Effector memory CD8-positive, alpha-beta T cell (primary cell): ENCODE measurements at regions not wholly inside any gene's neighbourhood (a gene's known extent, or its start where the extent isn't known, plus 50 kb on each side); places are given as distances from the start of the nearest gene placed in this dataset.

Experiments
- ATAC-seq: fragments of 150-1000 bp; cut with Tn5 transposase; replicated peaks from 2 replicates; pipeline ENCODE4 v1.10.0; 2021; ENCODE audit warnings: mild to moderate bottlenecking, moderate library complexity
- DNase-seq, 3 experiments: peaks; one replicate each; pipeline ENCODE4 v3.0.0; 2021
- H3K27ac Mint-ChIP-seq, 2 donors: one replicate each; pipeline ENCODE4 v1.8.0; 2022; ENCODE audit warnings: mild to moderate bottlenecking in 2 of 2, mixed read lengths in 2 of 2, moderate library complexity in 2 of 2
- H3K27me3 Mint-ChIP-seq, 2 donors: one replicate each; pipeline ENCODE4 v1.8.0; 2022; ENCODE audit warnings: mixed read lengths in 2 of 2
- H3K36me3 Mint-ChIP-seq: one replicate; pipeline ENCODE4 v1.8.0; 2022; ENCODE audit warnings: mild to moderate bottlenecking, moderate library complexity, mixed read lengths; ENCODE audit not compliant: insufficient read depth
- H3K4me1 Mint-ChIP-seq, 2 donors: one replicate each; pipeline ENCODE4 v1.8.0; 2022; ENCODE audit warnings: low read depth in 2 of 2, mixed read lengths in 2 of 2
- H3K4me3 Mint-ChIP-seq, 2 donors: one replicate each; pipeline ENCODE4 v1.8.0; 2022; ENCODE audit warnings: mild to moderate bottlenecking in 2 of 2, mixed read lengths in 2 of 2, moderate library complexity in 2 of 2
- H3K9me3 Mint-ChIP-seq, 2 donors: one replicate each; pipeline ENCODE4 v1.8.0; 2022; ENCODE audit warnings: mixed read lengths in 2 of 2

DNA sequence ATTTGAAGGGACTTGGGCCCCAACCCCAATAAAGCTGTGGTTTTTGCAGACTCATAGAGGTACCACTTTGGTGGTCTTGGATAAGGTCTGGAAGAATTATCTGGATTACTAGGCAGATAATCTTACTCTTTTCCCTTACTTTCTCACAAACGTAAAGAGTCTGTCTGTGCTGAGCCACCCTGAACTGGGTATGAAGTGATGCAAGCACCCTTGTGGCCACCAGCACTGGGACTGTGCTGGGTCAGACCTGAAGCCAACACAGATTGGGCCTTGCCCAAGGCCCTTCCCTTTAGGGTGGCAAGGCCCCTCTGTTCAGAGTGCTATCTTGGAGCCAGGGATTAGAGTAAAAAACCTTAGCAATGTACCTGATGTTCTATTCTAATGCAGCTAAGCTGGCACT lies 827.0 kb upstream of the RAB6C start:
- Mint-ChIP-seq H3K36me3 (no peaks in the 10 kb centered on the region), H3K27me3 (no peaks in the 10 kb centered on the region), H3K9me3 (peaks cover 1 to 16% of the 10 kb centered on the region in 2 donors), H3K4me1 (no peaks in the 10 kb centered on the region), H3K27ac (no peak overlapping the region), H3K4me3 (no peak overlapping the region)
- ATAC-seq, result no peak
- DNase-seq, result no peak

DNA sequence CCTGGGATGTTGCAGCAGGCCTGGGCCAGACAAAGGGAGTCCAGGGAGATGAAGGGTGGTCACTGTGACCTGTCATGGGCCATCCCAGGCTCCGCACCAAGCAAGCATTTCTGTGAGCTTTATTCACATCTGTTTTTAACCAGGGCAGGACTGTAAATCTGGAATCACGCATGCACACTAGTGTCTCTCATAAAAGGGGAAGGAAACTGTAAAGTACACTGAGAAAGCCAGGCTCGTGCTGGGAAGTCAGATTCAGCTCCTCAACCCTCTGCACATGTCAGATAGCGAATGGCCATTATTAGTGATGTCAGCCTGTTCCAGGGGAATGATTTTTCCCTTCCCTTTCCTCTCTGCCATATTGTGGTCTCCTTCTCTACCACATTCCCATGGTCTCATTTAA lies 818.6 kb upstream of the RAB6C start:
- Mint-ChIP-seq H3K9me3 (peaks cover 6% of the 10 kb centered on the region in 2 donors), H3K4me3 (no peak overlapping the region), H3K27ac (no peak overlapping the region), H3K36me3 (no peaks in the 10 kb centered on the region), H3K4me1 (no peaks in the 10 kb centered on the region), H3K27me3 (no peaks in the 10 kb centered on the region)
- no peak for ATAC-seq
- no peak for DNase-seq

DNA sequence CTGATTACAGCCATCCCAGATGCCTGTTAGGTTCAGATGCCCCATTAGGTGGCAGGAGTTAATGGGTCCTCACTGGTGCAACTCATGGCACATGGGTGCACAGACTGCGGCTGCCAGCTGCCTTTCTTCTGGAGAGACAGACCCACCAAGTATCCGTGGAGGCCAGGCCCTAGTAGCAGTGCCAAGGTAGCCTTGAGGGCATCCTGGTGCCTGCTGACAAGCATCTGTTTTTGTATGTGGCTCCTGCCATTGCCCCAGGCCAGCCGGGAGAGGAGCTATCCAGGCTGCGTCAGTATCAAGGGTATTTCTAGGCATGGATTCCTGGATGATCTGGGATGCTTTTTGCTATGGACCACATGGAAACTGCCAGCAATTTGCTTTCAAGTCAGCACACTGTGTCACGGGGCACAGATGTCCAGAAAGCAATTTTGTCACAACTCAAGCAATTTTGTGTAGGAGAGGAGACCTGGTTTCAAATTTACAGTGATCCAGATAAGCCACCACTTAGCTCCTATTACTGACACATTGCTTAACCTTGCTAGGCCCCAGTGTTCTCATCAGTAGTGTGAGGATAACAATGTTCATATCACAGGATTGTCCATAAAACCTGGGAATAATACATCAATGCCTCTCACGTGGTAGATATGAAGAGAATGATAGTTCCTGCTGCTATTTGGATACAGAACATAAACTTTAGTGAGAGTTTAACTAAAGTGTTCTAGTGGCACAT lies 815.1 kb upstream of the RAB6C start:
- ATAC-seq (no peak), DNase-seq (no peak)
- no peak overlapping the region for H3K27ac Mint-ChIP-seq
- H3K36me3 Mint-ChIP-seq, result no peaks in the 10 kb centered on the region
- H3K9me3 Mint-ChIP-seq, result peaks cover 6 to 8% of the 10 kb centered on the region in 2 donors
- H3K4me1 Mint-ChIP-seq, result no peaks in the 10 kb centered on the region
- no peaks in the 10 kb centered on the region for H3K27me3 Mint-ChIP-seq
- no peak overlapping the region for H3K4me3 Mint-ChIP-seq

DNA sequence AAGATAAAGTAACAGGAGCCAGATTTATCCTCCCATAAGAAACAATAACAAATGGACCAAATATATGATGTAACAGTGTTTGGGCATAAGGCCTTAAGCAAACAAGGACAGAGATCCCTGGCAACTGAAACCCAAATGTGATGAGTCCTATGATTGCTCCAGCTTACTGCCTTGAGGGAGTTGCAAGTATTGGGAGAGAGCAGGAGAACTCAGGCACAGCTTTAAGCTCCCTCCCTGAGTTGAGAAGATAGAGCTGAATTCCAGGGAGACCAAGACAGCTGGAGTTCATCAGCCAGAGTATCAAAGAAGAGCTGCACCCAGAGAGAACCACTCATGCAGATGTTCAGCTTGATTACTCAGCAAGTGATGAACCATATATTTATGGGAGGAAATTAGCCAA lies 814.5 kb upstream of the RAB6C start:
- Mint-ChIP-seq H3K9me3 (peaks cover 6 to 8% of the 10 kb centered on the region in 2 donors), H3K27ac (no peak overlapping the region), H3K4me3 (no peak overlapping the region), H3K4me1 (no peaks in the 10 kb centered on the region), H3K36me3 (no peaks in the 10 kb centered on the region), H3K27me3 (no peaks in the 10 kb centered on the region)
- ATAC-seq, result no peak
- DNase-seq, result no peak

DNA sequence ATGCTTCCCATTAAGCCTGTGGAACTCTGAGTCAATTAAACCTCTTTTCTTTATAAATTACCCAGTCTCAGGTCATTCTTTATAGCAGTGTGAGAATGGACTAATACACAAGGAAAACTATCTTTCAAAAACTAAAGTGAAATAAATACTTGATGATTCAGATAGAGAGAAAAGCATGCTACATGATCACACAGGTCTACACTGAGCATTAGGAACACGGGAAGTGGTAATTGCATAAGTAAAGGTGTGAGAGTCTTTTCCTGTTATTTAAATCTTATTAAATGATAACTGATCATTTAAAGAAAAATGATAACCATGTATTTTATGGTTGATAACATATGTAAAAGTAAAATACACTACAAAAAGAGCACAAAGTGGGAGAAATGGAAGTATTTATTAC lies 812.0 kb upstream of the RAB6C start:
- Mint-ChIP-seq H3K36me3 (peaks cover 3% of the 10 kb centered on the region), H3K9me3 (peaks cover 6 to 8% of the 10 kb centered on the region in 2 donors), H3K4me1 (no peaks in the 10 kb centered on the region), H3K27ac (no peak overlapping the region), H3K4me3 (no peak overlapping the region), H3K27me3 (no peaks in the 10 kb centered on the region)
- DNase-seq, result no peak
- no peak for ATAC-seq

DNA sequence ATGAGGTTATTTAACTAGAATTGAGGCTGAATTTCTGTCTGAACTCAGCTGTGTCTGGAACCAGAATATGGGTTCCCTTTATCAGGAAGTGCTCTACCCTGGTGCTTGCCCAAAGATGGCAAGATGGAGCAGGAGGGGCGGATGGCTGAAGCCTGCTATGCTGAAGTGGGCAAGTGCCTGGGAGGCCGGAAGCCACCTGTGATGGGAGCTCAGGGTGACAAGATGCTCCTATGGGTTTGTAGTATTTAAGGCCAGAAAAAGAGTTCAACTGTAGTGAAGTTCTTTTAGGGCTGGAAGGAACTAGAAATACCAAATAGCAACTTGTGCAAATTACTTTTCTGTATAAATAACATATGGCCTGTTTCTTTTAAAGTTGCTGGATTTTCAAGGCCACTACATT lies 808.9 kb upstream of the RAB6C start:
- Mint-ChIP-seq H3K4me1 (no peaks in the 10 kb centered on the region), H3K4me3 (no peak overlapping the region), H3K27me3 (no peaks in the 10 kb centered on the region), H3K36me3 (peaks cover 3% of the 10 kb centered on the region), H3K9me3 (peaks cover 4 to 7% of the 10 kb centered on the region in 2 donors), H3K27ac (no peak overlapping the region)
- ATAC-seq (no peak), DNase-seq (no peak)

DNA sequence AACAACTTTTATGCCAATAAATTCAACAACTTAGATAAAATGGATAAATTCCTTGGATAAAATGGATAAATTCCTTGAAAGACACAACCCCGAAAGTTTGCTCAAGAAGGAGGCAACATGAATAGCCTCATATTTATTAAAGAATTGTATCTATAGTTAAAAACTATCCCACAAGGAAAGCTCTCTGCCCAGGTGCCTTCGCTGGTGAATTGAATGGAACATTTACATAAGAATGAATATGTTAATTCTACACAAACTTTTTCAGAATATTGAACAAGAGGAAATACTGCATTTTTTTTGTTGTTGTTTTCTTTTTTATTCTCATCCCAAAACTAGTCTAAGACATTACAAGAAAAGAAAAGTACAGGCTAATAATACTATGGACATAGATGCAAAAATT lies 805.3 kb upstream of the RAB6C start:
- Mint-ChIP-seq H3K36me3 (peaks cover 3% of the 10 kb centered on the region), H3K4me3 (no peak overlapping the region), H3K27me3 (no peaks in the 10 kb centered on the region), H3K27ac (no peak overlapping the region), H3K4me1 (no peaks in the 10 kb centered on the region), H3K9me3 (peaks cover 2 to 7% of the 10 kb centered on the region in 2 donors)
- ATAC-seq (no peak), DNase-seq (no peak)

DNA sequence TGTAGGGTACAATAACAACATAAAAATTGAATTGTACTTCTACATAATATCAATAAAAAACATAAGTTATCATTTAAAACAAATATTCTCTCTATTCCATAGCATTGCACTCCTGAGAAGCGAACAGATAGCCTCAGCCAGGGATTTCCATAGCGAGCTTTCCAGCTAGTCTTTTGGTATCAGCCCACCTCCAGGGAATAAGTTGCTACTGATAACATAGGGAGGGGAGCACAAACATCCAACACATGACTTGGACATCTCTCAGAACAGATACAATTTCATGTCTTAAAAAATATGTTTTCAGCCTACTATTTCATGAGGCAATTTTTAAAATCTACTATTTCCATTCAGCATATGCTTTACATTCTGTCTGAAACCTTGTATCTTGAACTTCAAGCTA lies 804.4 kb upstream of the RAB6C start:
- Mint-ChIP-seq H3K27ac (no peak overlapping the region), H3K4me1 (no peaks in the 10 kb centered on the region), H3K9me3 (peaks cover 2 to 7% of the 10 kb centered on the region in 2 donors), H3K4me3 (no peak overlapping the region), H3K36me3 (peaks cover 3% of the 10 kb centered on the region), H3K27me3 (no peaks in the 10 kb centered on the region)
- ATAC-seq (no peak), DNase-seq (no peak)

DNA sequence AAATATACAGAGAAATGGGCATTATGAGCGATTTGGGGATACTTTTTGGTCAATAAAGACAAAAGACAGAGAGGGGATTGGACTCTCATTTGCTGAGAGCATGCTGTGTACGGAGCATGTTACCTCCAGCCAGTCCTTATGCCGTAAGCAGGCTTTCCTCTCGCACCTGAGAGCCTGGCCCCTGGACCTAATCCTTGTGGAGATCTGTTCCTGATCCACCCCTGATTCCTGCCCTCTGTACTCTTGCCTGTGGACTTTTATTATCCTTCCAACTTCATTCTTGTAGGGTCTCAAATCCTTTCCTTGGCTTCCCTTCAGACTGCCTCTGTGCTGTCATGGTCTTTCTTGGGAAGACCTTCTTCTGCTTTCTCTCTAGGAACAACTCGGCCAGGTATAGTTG lies 803.1 kb upstream of the RAB6C start:
- Mint-ChIP-seq H3K4me1 (no peaks in the 10 kb centered on the region), H3K4me3 (no peak overlapping the region), H3K9me3 (peaks cover 2 to 7% of the 10 kb centered on the region in 2 donors), H3K27ac (no peak overlapping the region), H3K27me3 (no peaks in the 10 kb centered on the region), H3K36me3 (peaks cover 3% of the 10 kb centered on the region)
- no peak for DNase-seq
- no peak for ATAC-seq

DNA sequence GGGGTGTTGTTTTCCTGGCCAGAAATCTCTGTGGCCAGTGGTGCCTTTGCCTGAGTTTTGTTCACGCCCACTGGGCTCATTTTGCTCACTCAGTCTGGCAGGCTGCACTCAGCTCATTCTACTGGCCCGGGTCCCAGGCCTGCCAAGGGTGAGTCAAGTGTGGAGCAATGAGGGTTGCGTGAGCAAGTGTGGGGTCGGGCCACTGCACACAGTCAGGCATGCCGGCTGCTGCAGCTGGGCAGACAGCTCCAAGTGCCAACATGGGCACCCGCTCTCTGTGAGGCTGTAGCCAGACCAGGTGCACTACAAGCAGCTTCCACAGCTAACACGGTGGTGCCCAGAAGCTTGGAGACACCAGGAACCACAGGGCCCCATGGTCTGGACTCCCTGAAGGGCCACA lies 801.1 kb upstream of the RAB6C start:
- H3K27ac Mint-ChIP-seq, result no peak overlapping the region
- no peaks in the 10 kb centered on the region for H3K27me3 Mint-ChIP-seq
- H3K36me3 Mint-ChIP-seq, result no peaks in the 10 kb centered on the region
- DNase-seq, result no peak
- peaks cover 2 to 7% of the 10 kb centered on the region in 2 donors for H3K9me3 Mint-ChIP-seq
- H3K4me1 Mint-ChIP-seq, result no peaks in the 10 kb centered on the region
- no peak for ATAC-seq
- no peak overlapping the region for H3K4me3 Mint-ChIP-seq

DNA sequence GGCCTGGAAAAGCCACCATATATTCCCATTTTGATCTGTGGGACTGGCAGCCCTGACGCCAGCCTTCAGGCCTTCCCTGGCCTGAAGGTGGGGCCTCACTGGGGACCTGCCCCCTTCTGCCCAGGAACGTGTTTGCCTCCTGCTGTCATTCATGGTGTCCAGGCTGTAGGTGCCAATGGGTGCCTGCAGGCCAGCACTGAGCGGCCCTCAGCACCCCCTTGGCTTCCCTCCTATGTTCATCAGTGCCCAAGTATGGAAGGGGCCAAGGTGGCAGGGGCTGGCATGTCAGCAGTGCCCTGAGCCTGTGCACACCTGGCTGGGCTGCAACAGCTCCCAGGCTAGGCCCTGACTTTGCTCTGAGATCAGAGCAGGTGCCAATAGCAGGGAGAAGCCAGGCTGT lies 800.3 kb upstream of the RAB6C start:
- H3K4me3 Mint-ChIP-seq, result no peak overlapping the region

DNA sequence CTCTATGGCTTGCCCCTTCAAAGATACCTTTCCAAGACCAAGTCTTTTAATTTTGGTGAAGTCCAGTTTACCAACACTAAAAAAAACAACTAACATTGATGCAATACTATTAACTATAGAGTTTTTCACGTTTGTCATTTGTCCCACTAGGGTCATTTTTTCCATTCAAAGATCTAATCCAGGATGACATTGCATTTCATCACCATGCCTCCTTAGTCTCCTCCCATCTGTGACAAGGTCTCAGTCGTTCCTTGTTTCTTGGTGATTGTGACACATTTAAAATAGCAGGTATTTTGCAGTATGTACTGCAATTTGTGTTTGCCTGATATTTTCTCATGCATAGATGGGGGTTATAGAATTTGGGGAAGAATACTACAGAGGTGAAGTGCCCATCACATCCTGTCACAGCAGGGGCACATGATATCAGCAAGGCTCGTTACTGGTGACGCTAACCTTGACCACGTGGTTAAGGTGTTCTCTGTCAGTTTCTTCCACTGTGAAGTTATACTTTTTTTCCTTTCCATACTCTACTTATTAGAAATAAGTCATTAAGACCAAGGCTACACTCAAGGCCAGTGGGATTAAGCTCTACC lies 799.2 kb upstream of the RAB6C start:
- no peaks in the 10 kb centered on the region for H3K36me3 Mint-ChIP-seq
- H3K27ac Mint-ChIP-seq, result no peak overlapping the region
- H3K4me3 Mint-ChIP-seq, result no peak overlapping the region
- no peaks in the 10 kb centered on the region for H3K27me3 Mint-ChIP-seq
- ATAC-seq, result no peak
- no peaks in the 10 kb centered on the region for H3K9me3 Mint-ChIP-seq
- H3K4me1 Mint-ChIP-seq, result no peaks in the 10 kb centered on the region
- no peak for DNase-seq

More for the DNA sequence above, 800.3 kb upstream of the RAB6C start:
- no peak for DNase-seq
- H3K9me3 Mint-ChIP-seq, result peaks cover 0 to 2% of the 10 kb centered on the region in 2 donors
- H3K27ac Mint-ChIP-seq, result no peak overlapping the region
- no peaks in the 10 kb centered on the region for H3K36me3 Mint-ChIP-seq
- ATAC-seq, result no peak
- H3K4me1 Mint-ChIP-seq, result no peaks in the 10 kb centered on the region
- no peaks in the 10 kb centered on the region for H3K27me3 Mint-ChIP-seq

DNA sequence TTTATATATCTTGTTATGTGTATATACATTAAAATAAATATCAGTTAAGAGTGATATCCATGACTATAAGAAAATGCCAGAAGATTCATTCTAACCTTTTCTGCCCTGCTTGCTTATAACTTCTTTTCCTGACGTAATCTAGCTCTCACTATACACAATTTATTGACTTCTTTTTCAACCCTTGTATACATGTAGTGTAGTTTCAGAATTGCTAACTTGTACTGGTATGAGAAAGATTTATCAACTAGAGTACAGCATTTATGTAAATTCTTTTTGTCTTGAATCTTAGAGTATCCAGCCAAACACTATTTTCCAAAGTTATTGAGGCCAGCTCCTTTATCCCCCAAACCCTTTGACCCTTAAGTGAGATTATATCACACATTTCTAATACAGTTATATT lies 798.0 kb upstream of the RAB6C start:
- DNase-seq (no peak), ATAC-seq (no peak)
- H3K9me3 Mint-ChIP-seq, result no peaks in the 10 kb centered on the region
- no peak overlapping the region for H3K4me3 Mint-ChIP-seq
- no peaks in the 10 kb centered on the region for H3K4me1 Mint-ChIP-seq
- H3K27me3 Mint-ChIP-seq, result no peaks in the 10 kb centered on the region
- H3K36me3 Mint-ChIP-seq, result no peaks in the 10 kb centered on the region
- no peak overlapping the region for H3K27ac Mint-ChIP-seq

DNA sequence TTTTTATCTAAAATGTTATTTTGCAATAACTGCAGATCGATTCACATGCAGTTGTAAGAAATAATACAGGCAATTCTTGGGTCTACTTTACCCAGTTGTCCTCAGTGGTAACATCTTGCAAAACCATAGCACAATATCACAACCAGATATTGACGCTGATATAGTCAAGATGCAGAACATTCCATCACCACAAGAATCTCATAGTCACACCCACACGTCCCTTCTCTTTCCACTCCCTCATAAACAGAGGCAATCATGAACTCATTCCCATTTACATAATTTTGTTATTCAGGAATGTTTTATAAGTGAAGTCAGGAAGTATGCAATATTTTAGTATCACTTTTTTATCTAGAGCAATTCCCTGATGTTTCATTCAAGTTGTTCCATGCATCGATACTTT lies 797.5 kb upstream of the RAB6C start:
- Mint-ChIP-seq H3K36me3 (no peaks in the 10 kb centered on the region), H3K4me3 (no peak overlapping the region), H3K27me3 (no peaks in the 10 kb centered on the region), H3K27ac (no peak overlapping the region), H3K9me3 (no peaks in the 10 kb centered on the region), H3K4me1 (no peaks in the 10 kb centered on the region)
- DNase-seq, result no peak
- ATAC-seq, result no peak
